ENCODE measurements at regions not wholly inside any gene's neighbourhood (a gene's known extent, or its start where the extent isn't known, plus 50 kb on each side); places are given as distances from the start of the nearest gene placed in this dataset.

DNA sequence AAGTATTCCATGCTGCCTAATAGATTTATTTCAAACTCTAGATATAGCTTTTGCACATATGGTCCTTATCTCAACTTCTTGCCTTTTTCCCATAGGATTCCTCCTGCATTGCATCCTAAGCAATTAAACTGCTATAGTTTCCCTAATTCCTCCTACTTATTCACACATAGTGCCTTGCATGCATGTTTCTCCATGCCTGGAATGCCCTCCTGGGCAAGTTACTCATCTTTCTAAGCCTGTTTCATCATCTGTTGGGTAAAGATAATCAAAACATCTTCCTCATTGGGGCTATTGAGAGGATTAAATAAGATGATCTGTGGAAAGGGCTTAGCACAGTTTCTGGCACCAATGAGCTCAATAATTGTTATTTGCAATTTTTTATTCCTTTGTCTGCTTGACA, 726.5 kb downstream of the SLC4A3 start:
- TF ChIP-seq POLR2A (IDR thresholded peaks at IDR 0.05) = no peak
- TF ChIP-seq, protein P1, sequence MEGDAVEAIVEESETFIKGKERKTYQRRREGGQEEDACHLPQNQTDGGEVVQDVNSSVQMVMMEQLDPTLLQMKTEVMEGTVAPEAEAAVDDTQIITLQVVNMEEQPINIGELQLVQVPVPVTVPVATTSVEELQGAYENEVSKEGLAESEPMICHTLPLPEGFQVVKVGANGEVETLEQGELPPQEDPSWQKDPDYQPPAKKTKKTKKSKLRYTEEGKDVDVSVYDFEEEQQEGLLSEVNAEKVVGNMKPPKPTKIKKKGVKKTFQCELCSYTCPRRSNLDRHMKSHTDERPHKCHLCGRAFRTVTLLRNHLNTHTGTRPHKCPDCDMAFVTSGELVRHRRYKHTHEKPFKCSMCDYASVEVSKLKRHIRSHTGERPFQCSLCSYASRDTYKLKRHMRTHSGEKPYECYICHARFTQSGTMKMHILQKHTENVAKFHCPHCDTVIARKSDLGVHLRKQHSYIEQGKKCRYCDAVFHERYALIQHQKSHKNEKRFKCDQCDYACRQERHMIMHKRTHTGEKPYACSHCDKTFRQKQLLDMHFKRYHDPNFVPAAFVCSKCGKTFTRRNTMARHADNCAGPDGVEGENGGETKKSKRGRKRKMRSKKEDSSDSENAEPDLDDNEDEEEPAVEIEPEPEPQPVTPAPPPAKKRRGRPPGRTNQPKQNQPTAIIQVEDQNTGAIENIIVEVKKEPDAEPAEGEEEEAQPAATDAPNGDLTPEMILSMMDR (IDR thresholded peaks at IDR 0.05) = no peak
